ENCODE measurements at regions not wholly inside any gene's neighbourhood (a gene's known extent, or its start where the extent isn't known, plus 50 kb on each side); places are given as distances from the start of the nearest gene placed in this dataset.
"Not testable (repeated sequence)": the region's sequence is repeated elsewhere in the genome, so short reads cannot be mapped to it uniquely, and the experiment has no call there.

DNA sequence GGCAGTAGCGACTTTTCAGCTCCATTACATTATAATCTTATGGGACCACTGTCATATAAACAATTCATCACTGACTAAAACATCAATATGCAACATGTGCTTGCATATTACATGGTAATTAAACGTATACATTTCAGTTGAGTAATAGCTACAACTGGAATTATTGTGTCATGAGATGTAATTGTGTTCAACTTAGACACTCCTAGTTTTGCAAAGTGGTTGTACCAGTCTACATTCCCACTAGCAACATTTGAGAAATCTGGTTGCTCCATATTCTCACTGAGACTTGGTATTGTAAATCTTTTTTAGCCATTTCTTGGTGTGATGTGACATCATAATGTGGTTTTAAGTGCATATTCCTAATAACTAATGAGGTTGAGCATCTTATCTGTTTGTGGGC, 90.0 kb downstream of the CAPZA3 start:
- Mint-ChIP-seq H3K4me1 (ENCODE audit: low read depth) (no peaks in the 10 kb centered on the region), H3K27ac (no peak overlapping the region), H3K27me3 (no peaks in the 10 kb centered on the region), H3K4me3 (ENCODE audit: low read depth) (no peak overlapping the region), H3K36me3 (ENCODE audit: insufficient read depth) (peaks cover 6% of the 10 kb centered on the region), H3K9me3 (ENCODE audit: low read depth) (peaks cover 25% of the 10 kb centered on the region)
- TF ChIP-seq, protein P1, sequence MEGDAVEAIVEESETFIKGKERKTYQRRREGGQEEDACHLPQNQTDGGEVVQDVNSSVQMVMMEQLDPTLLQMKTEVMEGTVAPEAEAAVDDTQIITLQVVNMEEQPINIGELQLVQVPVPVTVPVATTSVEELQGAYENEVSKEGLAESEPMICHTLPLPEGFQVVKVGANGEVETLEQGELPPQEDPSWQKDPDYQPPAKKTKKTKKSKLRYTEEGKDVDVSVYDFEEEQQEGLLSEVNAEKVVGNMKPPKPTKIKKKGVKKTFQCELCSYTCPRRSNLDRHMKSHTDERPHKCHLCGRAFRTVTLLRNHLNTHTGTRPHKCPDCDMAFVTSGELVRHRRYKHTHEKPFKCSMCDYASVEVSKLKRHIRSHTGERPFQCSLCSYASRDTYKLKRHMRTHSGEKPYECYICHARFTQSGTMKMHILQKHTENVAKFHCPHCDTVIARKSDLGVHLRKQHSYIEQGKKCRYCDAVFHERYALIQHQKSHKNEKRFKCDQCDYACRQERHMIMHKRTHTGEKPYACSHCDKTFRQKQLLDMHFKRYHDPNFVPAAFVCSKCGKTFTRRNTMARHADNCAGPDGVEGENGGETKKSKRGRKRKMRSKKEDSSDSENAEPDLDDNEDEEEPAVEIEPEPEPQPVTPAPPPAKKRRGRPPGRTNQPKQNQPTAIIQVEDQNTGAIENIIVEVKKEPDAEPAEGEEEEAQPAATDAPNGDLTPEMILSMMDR (IDR thresholded peaks at IDR 0.05; ENCODE audit: unreplicated experiment) = no peak
- no peak for DNase-seq (ENCODE audit: low spot score, unreplicated experiment)

DNA sequence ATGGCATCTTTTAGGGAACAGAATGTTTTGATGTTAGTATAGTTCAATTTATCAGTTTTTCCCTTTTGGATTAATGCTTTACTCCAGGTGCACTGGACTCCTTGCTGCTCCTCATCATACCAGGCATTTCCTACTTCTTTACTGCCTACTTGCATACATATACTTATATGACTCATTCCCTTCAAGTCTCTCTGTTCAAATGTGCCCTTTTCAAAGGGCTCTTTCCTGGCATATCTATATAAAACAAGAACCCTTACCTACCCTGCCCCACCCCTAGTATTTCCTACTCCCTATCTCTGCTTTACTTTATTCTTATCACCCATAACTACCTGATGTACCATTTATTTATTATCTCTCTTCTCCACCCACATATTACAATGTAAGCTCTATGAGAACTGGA, 90.6 kb downstream of the CAPZA3 start:
- Mint-ChIP-seq H3K4me1 (ENCODE audit: low read depth) (no peaks in the 10 kb centered on the region), H3K27me3 (no peaks in the 10 kb centered on the region), H3K4me3 (ENCODE audit: low read depth) (no peak overlapping the region), H3K9me3 (ENCODE audit: low read depth) (peaks cover 31% of the 10 kb centered on the region), H3K27ac (no peak overlapping the region), H3K36me3 (ENCODE audit: insufficient read depth) (peaks cover 6% of the 10 kb centered on the region)
- TF ChIP-seq, protein P1 (IDR thresholded peaks at IDR 0.05; ENCODE audit: unreplicated experiment) = no peak
- no peak for DNase-seq (ENCODE audit: low spot score, unreplicated experiment)

DNA sequence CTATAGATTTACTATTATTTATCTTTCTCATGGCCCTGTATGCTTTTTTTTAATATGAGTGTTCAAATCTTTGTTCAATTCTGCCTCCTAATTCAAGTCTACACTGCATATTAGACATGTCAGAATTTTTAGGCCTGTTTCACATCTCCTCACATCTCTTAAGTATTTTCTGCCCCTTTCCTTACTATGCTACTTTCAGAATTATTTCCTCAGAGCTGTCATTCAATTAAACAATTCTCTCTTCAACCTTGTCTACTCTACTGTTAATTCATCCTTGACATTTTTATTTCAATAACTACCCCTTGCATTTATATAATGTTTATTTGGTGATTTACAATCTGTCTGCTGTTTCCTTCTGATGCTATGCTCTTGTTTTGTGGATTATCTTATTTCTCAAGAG, 91.1 kb downstream of the CAPZA3 start:
- Mint-ChIP-seq H3K9me3 (ENCODE audit: low read depth) (peaks cover 34% of the 10 kb centered on the region), H3K4me3 (ENCODE audit: low read depth) (no peak overlapping the region), H3K4me1 (ENCODE audit: low read depth) (no peaks in the 10 kb centered on the region), H3K36me3 (ENCODE audit: insufficient read depth) (peaks cover 6% of the 10 kb centered on the region), H3K27me3 (no peaks in the 10 kb centered on the region), H3K27ac (no peak overlapping the region)
- DNase-seq (ENCODE audit: low spot score, unreplicated experiment) = no peak
- TF ChIP-seq, protein P1 (IDR thresholded peaks at IDR 0.05; ENCODE audit: unreplicated experiment) = no peak

DNA sequence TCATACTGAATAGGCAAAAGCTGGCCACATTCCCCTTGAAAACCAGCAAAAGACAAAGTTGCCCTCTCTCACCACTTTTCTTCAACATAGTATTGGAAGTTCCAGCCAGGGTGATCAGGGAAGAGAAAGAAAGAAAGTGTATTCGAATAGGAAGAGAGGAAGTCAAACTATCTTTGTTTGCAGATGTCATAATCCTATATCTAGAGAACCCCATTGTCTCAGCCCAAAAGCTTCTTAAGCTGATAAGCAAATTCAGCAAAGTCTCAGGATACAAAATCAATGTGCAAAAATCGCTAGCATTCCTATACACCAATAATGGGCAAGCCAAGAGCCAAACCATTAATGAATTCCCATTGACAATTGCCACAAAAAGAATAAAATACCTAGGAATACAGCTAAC, 95.0 kb downstream of the CAPZA3 start:
- not testable (repeated sequence) for H3K27me3 Mint-ChIP-seq; H3K27ac Mint-ChIP-seq; H3K4me3 Mint-ChIP-seq (ENCODE audit: low read depth); H3K4me1 Mint-ChIP-seq (ENCODE audit: low read depth); DNase-seq (ENCODE audit: low spot score, unreplicated experiment); H3K36me3 Mint-ChIP-seq (ENCODE audit: insufficient read depth)
- H3K9me3 Mint-ChIP-seq (ENCODE audit: low read depth) = peaks cover 40% of the 10 kb centered on the region

DNA sequence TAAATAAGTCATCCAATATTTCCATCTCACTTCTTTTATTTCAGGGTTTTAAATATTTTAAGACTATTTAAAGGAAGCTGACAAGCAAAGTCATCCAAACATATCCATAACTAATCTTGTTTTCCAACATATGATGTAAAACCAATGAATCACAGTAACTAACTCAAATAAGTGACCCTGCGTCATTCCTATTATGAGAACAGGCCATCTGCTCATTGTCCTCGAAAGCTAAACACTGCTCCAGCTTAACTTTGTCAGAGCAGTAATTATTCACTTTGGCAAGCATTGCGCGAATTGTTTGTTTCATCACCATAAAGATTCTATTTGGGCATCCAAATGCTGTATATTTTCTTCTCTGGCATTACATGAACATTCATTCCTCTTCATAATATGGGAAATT, 99.1 kb downstream of the CAPZA3 start:
- TF ChIP-seq, protein P1 (IDR thresholded peaks at IDR 0.05; ENCODE audit: unreplicated experiment) = no peak
- H3K9me3 Mint-ChIP-seq (ENCODE audit: low read depth) = peaks cover 42% of the 10 kb centered on the region
- H3K4me1 Mint-ChIP-seq (ENCODE audit: low read depth) = peaks cover 7% of the 10 kb centered on the region
- H3K27ac Mint-ChIP-seq = no peak overlapping the region
- DNase-seq (ENCODE audit: low spot score, unreplicated experiment) = no peak
- peaks cover 4% of the 10 kb centered on the region for H3K36me3 Mint-ChIP-seq (ENCODE audit: insufficient read depth)
- no peak overlapping the region for H3K4me3 Mint-ChIP-seq (ENCODE audit: low read depth)
- no peaks in the 10 kb centered on the region for H3K27me3 Mint-ChIP-seq

DNA sequence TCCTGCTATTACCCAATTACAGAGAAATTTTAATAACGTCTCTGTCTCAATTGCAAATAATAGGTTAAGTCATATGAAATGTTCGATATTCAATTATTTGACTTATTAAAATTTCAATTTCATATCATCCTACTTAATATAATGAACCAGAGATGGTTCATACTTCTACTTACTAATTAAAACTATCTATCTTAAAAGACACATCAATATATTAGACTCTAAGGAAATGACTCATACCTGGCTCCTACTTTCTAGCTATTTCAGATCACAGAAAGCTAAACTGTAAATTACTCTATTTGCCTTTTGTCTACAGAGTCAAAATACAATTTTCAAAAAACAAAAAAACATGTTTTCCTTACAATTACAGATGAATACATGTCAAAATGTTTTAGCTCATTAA, 99.6 kb downstream of the CAPZA3 start:
- H3K4me1 Mint-ChIP-seq (ENCODE audit: low read depth) = peaks cover 7% of the 10 kb centered on the region
- DNase-seq (ENCODE audit: low spot score, unreplicated experiment) = no peak
- H3K9me3 Mint-ChIP-seq (ENCODE audit: low read depth) = peaks cover 44% of the 10 kb centered on the region
- TF ChIP-seq, protein P1 (IDR thresholded peaks at IDR 0.05; ENCODE audit: unreplicated experiment) = no peak
- H3K27ac Mint-ChIP-seq = no peak overlapping the region
- no peak overlapping the region for H3K4me3 Mint-ChIP-seq (ENCODE audit: low read depth)
- peaks cover 4% of the 10 kb centered on the region for H3K36me3 Mint-ChIP-seq (ENCODE audit: insufficient read depth)
- H3K27me3 Mint-ChIP-seq = no peaks in the 10 kb centered on the region

DNA sequence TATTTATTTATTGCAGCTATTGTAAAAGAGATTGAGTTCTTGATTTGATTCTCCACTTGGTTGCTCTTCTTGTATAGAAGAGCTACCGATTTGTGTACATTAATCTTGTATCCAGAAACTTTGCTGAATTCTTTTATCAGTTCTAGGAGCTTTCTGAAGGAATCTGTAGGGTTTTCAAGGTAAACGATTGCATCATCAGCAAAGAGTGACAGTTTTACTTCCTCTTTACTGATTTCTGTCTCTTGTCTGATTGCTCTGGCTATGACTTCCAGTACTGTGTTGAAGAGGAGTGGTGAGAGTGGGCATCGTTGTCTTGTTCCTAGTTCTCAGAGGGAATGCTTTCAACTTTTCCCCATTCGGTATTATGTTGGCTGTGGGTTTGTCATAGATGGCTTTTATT, 103.1 kb downstream of the CAPZA3 start:
- not testable (repeated sequence) for DNase-seq (ENCODE audit: low spot score, unreplicated experiment); H3K36me3 Mint-ChIP-seq (ENCODE audit: insufficient read depth); H3K27ac Mint-ChIP-seq; H3K27me3 Mint-ChIP-seq; H3K4me1 Mint-ChIP-seq (ENCODE audit: low read depth); H3K4me3 Mint-ChIP-seq (ENCODE audit: low read depth)
- H3K9me3 Mint-ChIP-seq (ENCODE audit: low read depth) = peaks cover 25% of the 10 kb centered on the region
